Stimulated activated CD8-positive, alpha-beta memory T cell treated with anti-CD3 and anti-CD28 coated beads, Interleukin-4, amount 100 ng/mL, for 48 hours (primary cell): ENCODE measurements at regions not wholly inside any gene's neighbourhood (a gene's known extent, or its start where the extent isn't known, plus 50 kb on each side); places are given as distances from the start of the nearest gene placed in this dataset.
"Not testable (repeated sequence)": the region's sequence is repeated elsewhere in the genome, so short reads cannot be mapped to it uniquely, and the experiment has no call there.

Source experiments
- DNase-seq: peaks from one replicate; pipeline ENCODE4 v3.0.0-alpha.2; 2020

GRCh38 chr1:157460381-157460780 lies 91.9 kb downstream of the FCRL5 start:
- DNase-seq = no peak

- DNase-seq = no peak
Observed at GRCh38 chr1:157457279-157457678, 95.0 kb downstream of the FCRL5 start.

GRCh38 chr1:157455318-157455717 lies 97.0 kb downstream of the FCRL5 start:
- no peak for DNase-seq

GRCh38 chr1:157450106-157450505 lies 102.2 kb downstream of the FCRL5 start:
- DNase-seq = no peak

GRCh38 chr1:157448636-157449035 lies 103.7 kb downstream of the FCRL5 start:
- no peak for DNase-seq

GRCh38 chr1:157446356-157446755 lies 106.0 kb downstream of the FCRL5 start:
- DNase-seq = not testable (repeated sequence)

GRCh38 chr1:157445616-157446140 lies 106.6 kb downstream of the FCRL5 start:
- not testable (repeated sequence) for DNase-seq

GRCh38 chr1:157442065-157442464 lies 110.2 kb downstream of the FCRL5 start:
- DNase-seq = no peak

GRCh38 chr1:157439302-157439954 lies 112.9 kb downstream of the FCRL5 start:
- no peak for DNase-seq

GRCh38 chr1:157438613-157439012 lies 113.7 kb downstream of the FCRL5 start:
- DNase-seq = no peak

- no peak for DNase-seq
Observed at GRCh38 chr1:157438146-157438545, 114.2 kb downstream of the FCRL5 start.

GRCh38 chr1:157437296-157437695 lies 115.0 kb downstream of the FCRL5 start:
- no peak for DNase-seq

GRCh38 chr1:157431751-157432150 lies 120.6 kb downstream of the FCRL5 start:
- no peak for DNase-seq

- DNase-seq = no peak
Observed at GRCh38 chr1:157429601-157430240, 122.6 kb downstream of the FCRL5 start.

- not testable (repeated sequence) for DNase-seq
Observed at GRCh38 chr1:157423764-157424163, 128.6 kb downstream of the FCRL5 start.

- no peak for DNase-seq
Observed at GRCh38 chr1:157419845-157420542, 132.3 kb downstream of the FCRL5 start.

- no peak for DNase-seq
Observed at GRCh38 chr1:157418659-157419058, 133.7 kb downstream of the FCRL5 start.

GRCh38 chr1:157418231-157418630 lies 134.1 kb downstream of the FCRL5 start:
- no peak for DNase-seq

GRCh38 chr1:157415661-157416060 lies 136.7 kb downstream of the FCRL5 start:
- DNase-seq = no peak

- no peak for DNase-seq
Observed at GRCh38 chr1:157412308-157412707, 140.0 kb downstream of the FCRL5 start.

- DNase-seq = no peak
Observed at GRCh38 chr1:157411769-157412168, 140.5 kb downstream of the FCRL5 start.

GRCh38 chr1:157411064-157411463 lies 141.3 kb downstream of the FCRL5 start:
- DNase-seq = no peak

GRCh38 chr1:157410457-157410856 lies 141.9 kb downstream of the FCRL5 start:
- DNase-seq = no peak

- DNase-seq = no peak
Observed at GRCh38 chr1:157409927-157410326, 142.4 kb downstream of the FCRL5 start.
